Sigmoid colon (tissue), 6 donors: ENCODE measurements at regions not wholly inside any gene's neighbourhood (a gene's known extent, or its start where the extent isn't known, plus 50 kb on each side); places are given as distances from the start of the nearest gene placed in this dataset.

Experiments
- DNase-seq: peaks from one replicate; pipeline ENCODE4 v3.0.0-alpha.2; 2019
- H3K27ac ChIP-seq, 4 donors: fragments of 200-600 bp; sonication (generic); one replicate each; pipeline ENCODE4 v1.5.1; 2016 to 2019; ENCODE audit warnings: mild to moderate bottlenecking in 1 of 4
- H3K27me3 ChIP-seq, 3 donors: fragments of 200-600 bp; sonication (generic); one replicate each; pipeline ENCODE4 v1.5.1; 2019; ENCODE audit warnings: mild to moderate bottlenecking in 1 of 3
- H3K36me3 ChIP-seq, 4 donors: fragments of 200-600 bp; sonication (generic); one replicate each; pipeline ENCODE4 v1.5.1; 2016 to 2019
- H3K4me1 ChIP-seq, 4 donors: fragments of 200-600 bp; sonication (generic); one replicate each; pipeline ENCODE4 v1.5.1; 2017 to 2019
- H3K4me3 ChIP-seq, 4 donors: fragments of 200-600 bp; sonication (generic); one replicate each; pipeline ENCODE4 v1.5.1; 2017 to 2019; ENCODE audit warnings: mild to moderate bottlenecking in 2 of 4, moderate library complexity in 1 of 4
- H3K9me3 ChIP-seq, 4 donors: fragments of 200-600 bp in 3 of 4; sonication (generic) in 3 of 4; one replicate each; pipeline versions ENCODE4 v1.5.1 to v1.6.1; 2013 to 2019
- EP300 ChIP-seq, 4 donors: sonication (generic); formaldehyde crosslinking; IDR thresholded peaks; one replicate each; pipeline ENCODE4 v1.6.1; 2017; ENCODE audit warnings: antibody characterized with exemption in 4 of 4
- POLR2A ChIP-seq, 2 donors: fragments of 450-650 bp; IDR thresholded peaks; one replicate each; pipeline ENCODE4 v1.6.1; 2016; ENCODE audit warnings: antibody characterized with exemption in 2 of 2, mild to moderate bottlenecking in 2 of 2, moderate library complexity in 2 of 2
- POLR2AphosphoS5 ChIP-seq, 4 donors: sonication (generic); formaldehyde crosslinking; IDR thresholded peaks; one replicate each; pipeline ENCODE4 v1.6.1; 2017; ENCODE audit warnings: antibody characterized with exemption in 4 of 4
- WGBS, 2 donors: extraction: QIAGEN DNeasy Blood & Tissue Kit; methylation state at CpG; one replicate each; pipeline ENCODE4 v1.1.7; 2013; 5-methylcytosine and 5-hydroxymethylcytosine counted together
- intact Hi-C: fragments of 100-400 bp; cut with DNase I; formaldehyde crosslinking; loops from one replicate; pipeline ENCODE4 v1.15.1; 2023
- TF ChIP-seq, protein P1 (sequence below), 4 experiments: fragments of 450-650 bp in 3 of 4; fragments of 200-600 bp in 1 of 4; IDR thresholded peaks; one replicate each; pipeline ENCODE4 v1.5.1; 2016 to 2019; ENCODE audit warnings: antibody characterized with exemption in 4 of 4, mild to moderate bottlenecking in 3 of 4, moderate library complexity in 2 of 4
- donor health status: healthy with polysubstance abuse.
- donor health status: healthy.

DNA sequence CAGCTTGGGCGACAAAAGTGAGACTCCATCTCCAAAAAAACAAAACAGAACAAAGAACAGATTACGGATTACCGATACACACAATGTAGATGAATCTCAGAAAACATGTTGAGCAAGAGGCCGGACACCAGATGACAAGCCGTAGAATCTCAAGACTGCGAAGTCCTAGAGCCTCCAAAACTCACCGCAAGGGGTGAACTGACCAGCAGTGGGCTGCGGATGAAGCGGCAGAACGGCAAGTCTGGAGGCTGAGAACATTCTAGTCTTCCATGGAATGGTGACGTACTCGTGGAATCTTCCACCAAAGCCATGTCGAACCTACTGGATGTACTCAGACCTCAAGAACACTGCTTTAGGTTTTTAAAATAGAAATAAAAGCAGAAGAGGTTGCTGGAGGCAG is 198.8 kb downstream of the NDUFA10 start:
- Histone ChIP-seq H3K36me3 (no peaks in the 10 kb centered on the region), H3K27ac (no peak overlapping the region), H3K27me3 (no peaks in the 10 kb centered on the region), H3K4me3 (no peak overlapping the region), H3K9me3 (no peaks in the 10 kb centered on the region), H3K4me1 (peaks cover 0 to 32% (median 22%) of the 10 kb centered on the region in 4 donors)
- DNase-seq: no peak
- 96 to 97% methylated on average over 13 of the region's 13 CpGs for WGBS, 2 donors
- TF ChIP-seq EP300 (IDR thresholded peaks at IDR 0.05): no peak
- TF ChIP-seq POLR2AphosphoS5 (IDR thresholded peaks at IDR 0.05): no peak
- no peak for TF ChIP-seq POLR2A (IDR thresholded peaks at IDR 0.05)
- intact Hi-C loops: no loop called here

DNA sequence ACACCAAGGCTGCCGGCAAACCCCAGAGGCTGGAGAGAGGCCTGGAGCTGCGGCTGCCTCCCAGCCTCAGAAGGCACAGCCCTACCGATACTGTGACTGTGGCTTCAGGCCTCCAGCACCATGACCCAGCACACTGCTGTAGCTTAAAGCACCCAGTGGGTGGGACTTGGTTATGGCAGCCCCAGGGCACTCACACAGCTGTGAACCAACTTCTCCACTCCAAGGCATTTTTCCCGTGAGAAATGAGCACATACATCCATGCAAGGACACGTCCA is 199.5 kb downstream of the NDUFA10 start:
- WGBS, 2 donors: 60 to 84% methylated on average over 5 of the region's 5 CpGs
- H3K4me1 ChIP-seq: peaks cover 0 to 26% (median 17%) of the 10 kb centered on the region in 4 donors
- no peaks in the 10 kb centered on the region for H3K27me3 ChIP-seq
- intact Hi-C loops: no loop called here
- DNase-seq: peak; percentile 25
- no peak overlapping the region for H3K27ac ChIP-seq
- no peaks in the 10 kb centered on the region for H3K9me3 ChIP-seq
- TF ChIP-seq POLR2A (IDR thresholded peaks at IDR 0.05) (no peak), EP300 (IDR thresholded peaks at IDR 0.05) (no peak), POLR2AphosphoS5 (IDR thresholded peaks at IDR 0.05) (no peak)
- TF ChIP-seq, protein P1, sequence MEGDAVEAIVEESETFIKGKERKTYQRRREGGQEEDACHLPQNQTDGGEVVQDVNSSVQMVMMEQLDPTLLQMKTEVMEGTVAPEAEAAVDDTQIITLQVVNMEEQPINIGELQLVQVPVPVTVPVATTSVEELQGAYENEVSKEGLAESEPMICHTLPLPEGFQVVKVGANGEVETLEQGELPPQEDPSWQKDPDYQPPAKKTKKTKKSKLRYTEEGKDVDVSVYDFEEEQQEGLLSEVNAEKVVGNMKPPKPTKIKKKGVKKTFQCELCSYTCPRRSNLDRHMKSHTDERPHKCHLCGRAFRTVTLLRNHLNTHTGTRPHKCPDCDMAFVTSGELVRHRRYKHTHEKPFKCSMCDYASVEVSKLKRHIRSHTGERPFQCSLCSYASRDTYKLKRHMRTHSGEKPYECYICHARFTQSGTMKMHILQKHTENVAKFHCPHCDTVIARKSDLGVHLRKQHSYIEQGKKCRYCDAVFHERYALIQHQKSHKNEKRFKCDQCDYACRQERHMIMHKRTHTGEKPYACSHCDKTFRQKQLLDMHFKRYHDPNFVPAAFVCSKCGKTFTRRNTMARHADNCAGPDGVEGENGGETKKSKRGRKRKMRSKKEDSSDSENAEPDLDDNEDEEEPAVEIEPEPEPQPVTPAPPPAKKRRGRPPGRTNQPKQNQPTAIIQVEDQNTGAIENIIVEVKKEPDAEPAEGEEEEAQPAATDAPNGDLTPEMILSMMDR (IDR thresholded peaks at IDR 0.05): no peak
- H3K4me3 ChIP-seq: no peak overlapping the region
- H3K36me3 ChIP-seq: no peaks in the 10 kb centered on the region

DNA sequence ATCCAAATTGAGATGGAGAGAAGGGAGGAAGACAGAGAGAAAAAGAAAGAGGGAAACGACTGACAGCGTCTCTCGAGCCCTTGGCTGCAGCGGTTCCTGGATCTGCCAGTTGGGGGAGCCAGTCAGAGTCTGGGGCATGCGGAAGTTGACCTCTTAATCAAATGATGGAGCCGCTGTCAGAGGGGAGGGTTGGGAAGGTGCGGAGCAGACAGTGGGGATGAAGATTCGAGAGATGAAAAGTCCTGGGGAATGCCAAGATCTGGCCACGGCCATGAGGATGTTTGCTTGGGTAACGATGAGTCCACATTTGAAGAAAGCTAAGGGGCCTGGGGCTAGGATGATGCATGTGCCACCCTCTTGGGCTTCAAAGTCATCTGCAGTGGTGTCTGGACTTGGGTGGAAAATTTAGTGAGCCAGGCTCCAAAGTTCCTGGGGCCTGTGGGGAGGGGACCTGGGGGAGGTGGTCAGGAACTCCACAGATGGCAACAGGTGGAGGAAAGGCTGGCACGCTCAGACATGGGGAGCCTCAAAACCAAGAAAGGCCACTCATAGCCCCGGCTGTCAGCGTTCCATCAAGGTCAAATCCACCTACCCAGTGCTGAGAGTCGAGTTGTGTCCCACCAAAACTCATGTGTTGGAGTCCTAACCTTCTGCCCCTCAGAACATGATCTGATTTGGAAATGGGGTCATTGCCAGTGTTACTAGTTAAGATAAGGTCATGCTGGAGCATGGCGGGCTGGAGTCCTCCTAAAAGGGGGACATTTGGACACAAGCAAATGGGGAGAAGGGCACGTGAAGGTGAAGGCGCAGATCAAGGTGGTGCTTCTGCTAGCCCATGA is 200.1 kb downstream of the NDUFA10 start:
- WGBS, 2 donors: 85% methylated on average over 17 of the region's 17 CpGs
- no peak overlapping the region for H3K27ac ChIP-seq
- H3K27me3 ChIP-seq: no peaks in the 10 kb centered on the region
- no peak overlapping the region for H3K4me3 ChIP-seq
- intact Hi-C loops: no loop called here
- TF ChIP-seq, protein P1 (IDR thresholded peaks at IDR 0.05): no peak
- TF ChIP-seq POLR2A (IDR thresholded peaks at IDR 0.05) (no peak), EP300 (IDR thresholded peaks at IDR 0.05) (no peak), POLR2AphosphoS5 (IDR thresholded peaks at IDR 0.05) (no peak)
- H3K36me3 ChIP-seq: no peaks in the 10 kb centered on the region
- H3K4me1 ChIP-seq: peaks cover 0 to 21% (median 12%) of the 10 kb centered on the region in 4 donors
- H3K9me3 ChIP-seq: no peaks in the 10 kb centered on the region
- peak; percentile 45 for DNase-seq

DNA sequence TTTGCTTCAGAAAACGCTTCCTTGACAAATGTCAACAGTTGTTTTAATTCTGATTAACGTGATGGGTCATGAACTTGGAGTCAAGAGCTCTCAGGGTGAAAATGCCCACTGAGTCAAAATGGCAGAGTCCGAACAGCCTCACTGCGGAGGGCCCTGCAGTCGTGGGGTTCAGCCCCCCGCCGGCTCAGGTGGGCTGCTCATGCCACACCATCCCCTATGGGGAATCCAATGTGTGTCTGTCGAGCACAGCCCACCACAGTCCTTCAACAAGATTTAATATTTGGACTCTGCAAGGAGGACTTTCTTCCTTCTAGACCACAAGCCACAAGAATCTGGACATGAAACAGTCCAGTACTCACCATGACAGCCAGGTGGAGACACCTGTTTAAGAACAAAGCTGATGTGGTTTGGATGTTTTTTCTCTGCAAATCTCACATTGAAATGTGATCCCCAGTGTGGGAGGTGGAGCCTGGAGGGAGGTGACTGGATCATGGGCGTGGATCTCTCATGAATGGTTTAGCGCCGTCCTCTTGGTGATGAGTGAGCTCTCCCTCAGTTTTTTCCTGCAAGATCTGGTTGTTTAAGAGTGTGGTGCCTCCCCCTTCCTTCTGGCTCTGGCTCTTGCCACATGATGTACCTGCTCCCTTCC is 201.0 kb downstream of the NDUFA10 start:
- Histone ChIP-seq H3K4me3 (no peak overlapping the region), H3K36me3 (no peaks in the 10 kb centered on the region), H3K4me1 (peaks cover 0 to 19% (median 11%) of the 10 kb centered on the region in 4 donors), H3K27me3 (no peaks in the 10 kb centered on the region), H3K27ac (no peak overlapping the region), H3K9me3 (no peaks in the 10 kb centered on the region)
- TF ChIP-seq, protein P1 (IDR thresholded peaks at IDR 0.05): no peak
- TF ChIP-seq EP300 (IDR thresholded peaks at IDR 0.05) (no peak), POLR2A (IDR thresholded peaks at IDR 0.05) (no peak), POLR2AphosphoS5 (IDR thresholded peaks at IDR 0.05) (no peak)
- 50 to 55% methylated on average over 11 of the region's 11 CpGs for WGBS, 2 donors
- peak; percentile 36 for DNase-seq
- intact Hi-C loops: no loop called here

DNA sequence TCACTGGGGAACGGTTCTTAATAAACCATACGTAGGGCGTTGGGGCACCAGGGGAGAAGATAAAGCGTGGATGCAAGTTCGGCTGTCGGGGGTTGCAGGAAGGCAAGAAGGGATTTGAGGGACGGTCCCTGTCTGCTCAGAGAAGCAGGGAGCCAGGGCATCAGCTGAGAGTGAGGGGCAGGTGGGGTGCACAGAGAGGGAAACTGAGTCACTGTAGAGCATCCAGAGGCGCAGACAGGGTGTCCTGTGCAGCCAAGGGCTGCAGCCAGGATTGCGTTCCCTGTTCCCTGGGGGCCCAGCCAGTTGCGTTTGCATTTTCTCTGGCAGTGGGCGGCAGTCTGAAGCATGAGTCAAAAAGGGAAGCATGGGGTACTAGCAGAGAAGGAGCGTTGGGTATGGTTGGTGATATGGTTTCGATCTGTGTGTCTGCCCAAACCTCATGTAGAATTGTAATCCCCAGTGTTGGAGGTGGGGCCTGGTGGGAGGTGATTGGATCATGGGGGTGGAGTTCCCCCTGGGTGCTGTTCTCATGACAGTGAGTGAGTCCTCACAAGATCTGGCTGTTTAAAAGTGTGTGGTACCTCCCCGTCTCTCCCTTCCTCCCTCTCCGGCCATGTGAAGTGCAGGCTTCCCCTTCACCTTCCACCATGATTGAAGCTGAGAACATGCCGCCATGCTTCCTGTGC is 202.9 kb downstream of the NDUFA10 start:
- H3K27ac ChIP-seq: no peak overlapping the region
- peak; percentile 57 for DNase-seq
- H3K4me1 ChIP-seq: peaks cover 0 to 6% (median 3%) of the 10 kb centered on the region in 4 donors
- no peaks in the 10 kb centered on the region for H3K9me3 ChIP-seq
- no peaks in the 10 kb centered on the region for H3K27me3 ChIP-seq
- 86 to 87% methylated on average over 16 of the region's 16 CpGs for WGBS, 2 donors
- H3K4me3 ChIP-seq: no peak overlapping the region
- no peak for TF ChIP-seq POLR2A (IDR thresholded peaks at IDR 0.05)
- TF ChIP-seq, protein P1 (IDR thresholded peaks at IDR 0.05): no peak
- TF ChIP-seq POLR2AphosphoS5 (IDR thresholded peaks at IDR 0.05): no peak
- TF ChIP-seq EP300 (IDR thresholded peaks at IDR 0.05): no peak
- H3K36me3 ChIP-seq: no peaks in the 10 kb centered on the region
- intact Hi-C loops: no loop called here
